ENCODE measurements at regions not wholly inside any gene's neighbourhood (a gene's known extent, or its start where the extent isn't known, plus 50 kb on each side); places are given as distances from the start of the nearest gene placed in this dataset.
"Not testable (repeated sequence)": the region's sequence is repeated elsewhere in the genome, so short reads cannot be mapped to it uniquely, and the experiment has no call there.

GRCh38 chr2:167745667-167746066 is 501.7 kb downstream of the STK39 start:
- no peak for DNase-seq (ENCODE audit: low read depth)
- TF ChIP-seq, protein P1, sequence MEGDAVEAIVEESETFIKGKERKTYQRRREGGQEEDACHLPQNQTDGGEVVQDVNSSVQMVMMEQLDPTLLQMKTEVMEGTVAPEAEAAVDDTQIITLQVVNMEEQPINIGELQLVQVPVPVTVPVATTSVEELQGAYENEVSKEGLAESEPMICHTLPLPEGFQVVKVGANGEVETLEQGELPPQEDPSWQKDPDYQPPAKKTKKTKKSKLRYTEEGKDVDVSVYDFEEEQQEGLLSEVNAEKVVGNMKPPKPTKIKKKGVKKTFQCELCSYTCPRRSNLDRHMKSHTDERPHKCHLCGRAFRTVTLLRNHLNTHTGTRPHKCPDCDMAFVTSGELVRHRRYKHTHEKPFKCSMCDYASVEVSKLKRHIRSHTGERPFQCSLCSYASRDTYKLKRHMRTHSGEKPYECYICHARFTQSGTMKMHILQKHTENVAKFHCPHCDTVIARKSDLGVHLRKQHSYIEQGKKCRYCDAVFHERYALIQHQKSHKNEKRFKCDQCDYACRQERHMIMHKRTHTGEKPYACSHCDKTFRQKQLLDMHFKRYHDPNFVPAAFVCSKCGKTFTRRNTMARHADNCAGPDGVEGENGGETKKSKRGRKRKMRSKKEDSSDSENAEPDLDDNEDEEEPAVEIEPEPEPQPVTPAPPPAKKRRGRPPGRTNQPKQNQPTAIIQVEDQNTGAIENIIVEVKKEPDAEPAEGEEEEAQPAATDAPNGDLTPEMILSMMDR (conservative IDR thresholded peaks at IDR 0.05; ENCODE audit: low read depth, low read length), result no peak
- no peak overlapping the region for H3K4me3 ChIP-seq (ENCODE audit: low read depth, low read length)

DNA sequence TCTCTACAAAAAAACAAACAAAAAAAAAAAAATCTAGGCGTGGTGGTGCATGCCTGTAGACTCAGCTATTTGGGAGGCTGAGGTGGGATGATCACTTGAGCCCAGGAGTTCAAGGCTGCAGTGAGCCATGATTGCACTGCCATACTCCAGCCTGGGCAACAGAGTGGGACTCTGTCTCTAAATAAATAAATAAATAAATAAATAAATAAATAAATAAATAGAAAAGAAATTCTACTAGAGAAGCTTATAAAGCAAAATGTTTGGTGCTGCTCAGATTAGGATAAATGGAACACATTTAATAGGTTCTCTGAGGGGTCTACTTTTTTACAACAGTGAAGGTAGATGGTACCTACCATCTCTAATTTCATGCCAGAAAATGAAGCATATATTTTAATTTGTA is 507.5 kb downstream of the STK39 start:
- not testable (repeated sequence) for DNase-seq (ENCODE audit: low read depth); H3K4me3 ChIP-seq (ENCODE audit: low read depth, low read length)

DNA sequence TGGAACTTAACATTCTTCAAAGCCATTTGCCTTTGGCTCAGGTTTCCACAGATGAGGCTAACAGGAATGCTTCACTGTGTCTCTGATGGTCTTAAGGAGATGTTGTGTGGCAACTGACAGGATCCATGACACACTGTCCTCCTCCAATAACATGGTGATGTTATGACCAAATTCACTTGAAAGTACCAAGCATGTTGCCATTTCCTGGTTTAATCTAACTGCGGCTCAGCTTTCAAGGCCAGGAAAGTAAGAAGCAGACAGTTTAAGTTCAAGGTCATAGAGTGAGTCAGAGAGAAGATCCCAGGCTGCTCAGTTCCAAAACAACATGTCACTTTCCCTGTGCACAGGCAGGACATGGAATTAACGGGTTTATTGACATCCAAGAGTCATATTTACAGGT is 513.6 kb downstream of the STK39 start:
- no peak overlapping the region for H3K4me3 ChIP-seq (ENCODE audit: low read depth, low read length)
- TF ChIP-seq, protein P1 (conservative IDR thresholded peaks at IDR 0.05; ENCODE audit: low read depth, low read length), result no peak
- DNase-seq (ENCODE audit: low read depth), result peak; percentile 57

DNA sequence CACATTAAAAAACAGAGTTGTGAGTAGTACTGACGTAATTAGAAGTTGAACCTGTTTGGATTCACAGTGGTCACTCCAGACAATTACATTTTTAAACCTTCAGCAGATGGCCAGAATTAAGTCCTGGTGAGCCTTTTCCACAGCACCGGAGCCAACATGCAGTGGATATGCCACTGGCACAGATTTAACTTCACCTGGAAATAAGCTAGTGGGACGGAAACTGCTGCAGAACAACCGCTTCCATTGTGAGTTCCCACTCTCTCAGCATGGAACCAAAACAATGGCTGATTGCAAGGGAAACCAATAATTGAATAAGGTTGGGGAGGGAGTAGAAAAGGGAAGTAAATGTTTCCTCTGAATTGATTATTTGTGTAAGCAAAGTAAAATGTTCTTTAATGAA is 515.1 kb downstream of the STK39 start:
- no peak for DNase-seq (ENCODE audit: low read depth)
- no peak overlapping the region for H3K4me3 ChIP-seq (ENCODE audit: low read depth, low read length)
- TF ChIP-seq, protein P1 (conservative IDR thresholded peaks at IDR 0.05; ENCODE audit: low read depth, low read length), result no peak

- H3K4me3 ChIP-seq (ENCODE audit: low read depth, low read length), result no peak overlapping the region
- TF ChIP-seq, protein P1 (conservative IDR thresholded peaks at IDR 0.05; ENCODE audit: low read depth, low read length), result no peak
- DNase-seq (ENCODE audit: low read depth), result no peak
These were observed 517.5 kb downstream of the STK39 start for GRCh38 chr2:167729911-167730310.

DNA sequence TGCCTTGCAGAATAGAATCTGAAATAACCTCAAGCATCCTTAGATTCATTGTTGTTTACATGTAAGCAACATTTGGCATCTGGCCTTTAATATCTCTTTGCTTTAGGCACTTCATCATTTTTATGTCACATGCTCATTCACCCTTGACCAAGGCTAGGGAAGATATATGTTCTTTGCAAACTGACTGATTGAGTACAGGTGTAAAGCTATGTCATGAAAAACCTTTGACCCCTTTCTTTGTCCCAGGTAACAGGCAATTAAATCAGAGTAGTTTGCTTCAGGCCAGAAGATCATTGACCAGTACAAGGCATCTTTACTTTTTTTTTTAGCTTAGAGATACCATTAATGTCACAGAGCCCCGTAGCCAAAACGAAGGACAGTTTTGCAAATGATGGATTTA is 520.6 kb downstream of the STK39 start:
- TF ChIP-seq, protein P1 (conservative IDR thresholded peaks at IDR 0.05; ENCODE audit: low read depth, low read length), result no peak
- DNase-seq (ENCODE audit: low read depth), result no peak
- no peak overlapping the region for H3K4me3 ChIP-seq (ENCODE audit: low read depth, low read length)

DNA sequence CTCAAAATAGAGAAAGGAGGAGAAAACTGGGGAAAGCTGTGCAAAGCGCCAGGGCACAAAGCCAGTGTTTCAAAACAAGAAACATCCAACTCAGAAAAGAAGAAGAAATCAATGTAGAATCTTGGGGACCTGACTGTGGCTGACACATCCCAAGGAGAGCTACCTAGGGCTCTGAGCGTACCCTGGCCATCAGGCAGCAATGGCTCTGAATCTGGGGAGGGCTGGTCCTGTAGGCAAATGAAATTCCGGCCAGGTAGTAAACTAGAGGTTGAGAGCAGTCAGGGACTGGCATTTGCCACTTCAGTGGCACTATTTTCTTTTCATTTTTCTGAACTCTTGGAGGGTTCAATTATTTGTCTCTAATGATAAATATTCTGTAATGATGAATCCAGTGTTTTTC is 525.8 kb downstream of the STK39 start:
- no peak for DNase-seq (ENCODE audit: low read depth)
- TF ChIP-seq, protein P1 (conservative IDR thresholded peaks at IDR 0.05; ENCODE audit: low read depth, low read length), result no peak
- no peak overlapping the region for H3K4me3 ChIP-seq (ENCODE audit: low read depth, low read length)

GRCh38 chr2:167719410-167719809 is 528.0 kb downstream of the STK39 start:
- H3K4me3 ChIP-seq (ENCODE audit: low read depth, low read length), result no peak overlapping the region
- TF ChIP-seq, protein P1 (conservative IDR thresholded peaks at IDR 0.05; ENCODE audit: low read depth, low read length), result no peak
- no peak for DNase-seq (ENCODE audit: low read depth)
